PC-9 (cell line): ENCODE measurements at regions not wholly inside any gene's neighbourhood (a gene's known extent, or its start where the extent isn't known, plus 50 kb on each side); places are given as distances from the start of the nearest gene placed in this dataset.

ENCODE experiments used
- EZH2 ChIP-seq: fragments of 200-600 bp; sonication (generic); IDR thresholded peaks from 2 replicates; pipeline ENCODE4 v1.8.0; 2017; ENCODE audit warnings: antibody characterized with exemption, low read depth
- TF ChIP-seq, protein P1 (sequence below): fragments of 200-600 bp; sonication (generic); conservative IDR thresholded peaks from 2 replicates; pipeline ENCODE4 v1.6.1; 2017; ENCODE audit warnings: mixed run types, antibody characterized with exemption, mild to moderate bottlenecking, moderate library complexity

DNA sequence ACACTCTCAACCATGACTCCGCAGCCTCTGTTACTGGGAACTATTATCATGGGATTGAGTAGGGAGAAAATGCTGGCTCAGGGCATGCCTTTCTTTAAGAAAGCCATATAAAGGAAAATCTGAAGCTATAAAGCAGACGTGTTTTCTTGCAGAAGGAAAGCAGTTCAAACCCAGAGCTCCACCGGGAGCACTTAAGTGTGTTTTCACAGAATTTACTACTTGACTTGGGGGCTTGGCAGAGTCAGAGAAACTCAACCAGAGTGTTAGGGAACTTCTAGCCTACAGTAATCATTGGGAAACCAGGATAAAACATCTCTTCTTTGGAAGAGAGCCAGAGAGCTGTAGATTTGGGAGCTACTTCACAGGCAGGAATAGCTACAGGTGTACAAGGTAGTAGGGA lies 283.4 kb upstream of the ADRA1B start:
- TF ChIP-seq, protein P1, sequence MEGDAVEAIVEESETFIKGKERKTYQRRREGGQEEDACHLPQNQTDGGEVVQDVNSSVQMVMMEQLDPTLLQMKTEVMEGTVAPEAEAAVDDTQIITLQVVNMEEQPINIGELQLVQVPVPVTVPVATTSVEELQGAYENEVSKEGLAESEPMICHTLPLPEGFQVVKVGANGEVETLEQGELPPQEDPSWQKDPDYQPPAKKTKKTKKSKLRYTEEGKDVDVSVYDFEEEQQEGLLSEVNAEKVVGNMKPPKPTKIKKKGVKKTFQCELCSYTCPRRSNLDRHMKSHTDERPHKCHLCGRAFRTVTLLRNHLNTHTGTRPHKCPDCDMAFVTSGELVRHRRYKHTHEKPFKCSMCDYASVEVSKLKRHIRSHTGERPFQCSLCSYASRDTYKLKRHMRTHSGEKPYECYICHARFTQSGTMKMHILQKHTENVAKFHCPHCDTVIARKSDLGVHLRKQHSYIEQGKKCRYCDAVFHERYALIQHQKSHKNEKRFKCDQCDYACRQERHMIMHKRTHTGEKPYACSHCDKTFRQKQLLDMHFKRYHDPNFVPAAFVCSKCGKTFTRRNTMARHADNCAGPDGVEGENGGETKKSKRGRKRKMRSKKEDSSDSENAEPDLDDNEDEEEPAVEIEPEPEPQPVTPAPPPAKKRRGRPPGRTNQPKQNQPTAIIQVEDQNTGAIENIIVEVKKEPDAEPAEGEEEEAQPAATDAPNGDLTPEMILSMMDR: no peak
- no peak for TF ChIP-seq EZH2
